H1 (cell line): ENCODE measurements at regions not wholly inside any gene's neighbourhood (a gene's known extent, or its start where the extent isn't known, plus 50 kb on each side); places are given as distances from the start of the nearest gene placed in this dataset.

ENCODE experiments used
- CTCF ChIA-PET: fragments of 300-600 bp; sonication (Branson Sonifier 250); formaldehyde crosslinking; loops from one replicate; lab custom pipeline; 2021; ENCODE audit not compliant: partially characterized antibody; lab: Charles Lee
- POLR2A ChIA-PET: fragments of 300-600 bp; sonication (Branson Sonifier 250); formaldehyde crosslinking; loops from one replicate; lab custom pipeline; 2021; ENCODE audit warnings: inconsistent platforms; ENCODE audit not compliant: partially characterized antibody; lab: Charles Lee
- DNase-seq, 2 experiments: peaks; one replicate each; pipeline versions ENCODE4 v3.0.0 to v3.0.0-alpha.2; 2010 to 2022; ENCODE audit warnings: low spot score in 2 of 2, low read depth in 1 of 2, mixed read lengths in 1 of 2
- FAIRE-seq: peaks from 2 replicates; lab custom pipeline; 2011; peaks lifted over from hg19 to GRCh38; lab: Jason Lieb, UNC
- H2AFZ ChIP-seq: 2 replicates; pipeline ENCODE4 v1.8.1; 2012; ENCODE audit warnings: low read length, inconsistent platforms
- H2AK5ac ChIP-seq: 2 replicates; pipeline ENCODE4 v1.6.1; 2013; ENCODE audit warnings: low read depth, low read length
- H2BK120ac ChIP-seq: replicated peaks from 2 replicates; pipeline ENCODE3; 2013; ENCODE audit warnings: low read depth, low read length, inconsistent platforms
- H2BK12ac ChIP-seq: 2 replicates; pipeline ENCODE4 v1.6.1; 2013; ENCODE audit warnings: low read depth, low read length
- H2BK15ac ChIP-seq: 2 replicates; pipeline ENCODE4 v1.6.1; 2013; ENCODE audit warnings: low read length
- H2BK20ac ChIP-seq: 2 replicates; pipeline ENCODE4 v1.6.1; 2013; ENCODE audit warnings: low read length
- H2BK5ac ChIP-seq: 2 replicates; pipeline ENCODE4 v1.6.1; 2013; ENCODE audit warnings: low read depth, low read length
- H3K14ac ChIP-seq: 2 replicates; pipeline ENCODE4 v1.6.1; 2013; ENCODE audit warnings: inconsistent platforms; ENCODE audit not compliant: insufficient read length
- H3K18ac ChIP-seq: 2 replicates; pipeline ENCODE4 v1.6.1; 2013; ENCODE audit warnings: low read length; ENCODE audit errors: extremely low read depth
- H3K23ac ChIP-seq: 2 replicates; pipeline ENCODE4 v1.6.1; 2013; ENCODE audit warnings: inconsistent platforms; ENCODE audit not compliant: insufficient read length
- H3K23me2 ChIP-seq: 2 replicates; pipeline ENCODE4 v1.6.1; 2013; ENCODE audit warnings: low read depth, low read length
- H3K27ac ChIP-seq: 2 replicates; pipeline ENCODE4 v1.6.1; 2011; ENCODE audit warnings: low read depth, low read length, inconsistent platforms
- H3K27me3 ChIP-seq, 4 experiments: replicated peaks in 1 of 4; 1 replicate in 1 of 4; 2 replicates in 3 of 4; pipeline versions ENCODE4 v1.6.1 to v1.8.1; 2011 to 2013; ENCODE audit warnings: low read length in 3 of 4, mild to moderate bottlenecking in 3 of 4, inconsistent platforms in 2 of 4, mixed read lengths in 2 of 4, moderate library complexity in 1 of 4; ENCODE audit not compliant: control insufficient read depth in 3 of 4, insufficient read depth in 3 of 4; ENCODE audit errors: extremely low read depth in 1 of 4
- H3K36me3 ChIP-seq, 4 experiments: 2 replicates each; pipeline versions ENCODE4 v1.6.1 to v1.8.1; 2011 to 2013; ENCODE audit warnings: mild to moderate bottlenecking in 4 of 4, low read length in 3 of 4, moderate library complexity in 2 of 4, control low read depth in 1 of 4, inconsistent platforms in 1 of 4; ENCODE audit not compliant: insufficient read depth in 4 of 4, control insufficient read depth in 2 of 4
- H3K4ac ChIP-seq: replicated peaks from 2 replicates; pipeline ENCODE3; 2013; ENCODE audit warnings: low read length, low read depth, mixed read lengths, inconsistent platforms; ENCODE audit not compliant: insufficient read length
- H3K4me1 ChIP-seq, 4 experiments: replicated peaks in 1 of 4; 1 replicate in 1 of 4; 2 replicates in 3 of 4; pipeline versions ENCODE4 v1.6.1 to v1.8.1; 2011 to 2013; ENCODE audit warnings: low read length in 3 of 4, inconsistent platforms in 2 of 4, mixed read lengths in 1 of 4; ENCODE audit not compliant: insufficient read depth in 4 of 4, control insufficient read depth in 3 of 4
- H3K4me2 ChIP-seq, 2 experiments: 2 replicates each; pipeline versions ENCODE4 v1.6.1 to v1.8.1; 2011 to 2013; ENCODE audit warnings: low read depth in 2 of 2, low read length in 2 of 2, control low read depth in 1 of 2, inconsistent platforms in 1 of 2, mild to moderate bottlenecking in 1 of 2; ENCODE audit not compliant: insufficient read depth in 1 of 2
- H3K4me3 ChIP-seq, 4 experiments: fragments of 200-600, 300-600 bp in 1 of 4; sonication (generic), shearing (Covaris generic), sonication (Bioruptor Twin) in 1 of 4; 2 replicates each; pipeline versions ENCODE4 v1.5.1 to v1.8.1; 2011 to 2016; ENCODE audit warnings: low read length in 4 of 4, low read depth in 3 of 4, control low read depth in 2 of 4, inconsistent platforms in 2 of 4, mild to moderate bottlenecking in 2 of 4, mixed read lengths in 1 of 4, moderate library complexity in 1 of 4; ENCODE audit not compliant: insufficient read depth in 2 of 4; ENCODE audit errors: extremely low read depth in 1 of 4
- H3K56ac ChIP-seq: replicated peaks from 2 replicates; pipeline ENCODE3; 2013; ENCODE audit warnings: low read depth, mild to moderate bottlenecking, mixed read lengths, low read length, inconsistent platforms; ENCODE audit not compliant: insufficient read length
- H3K79me1 ChIP-seq: 2 replicates; pipeline ENCODE4 v1.6.1; 2013; ENCODE audit warnings: low read depth, low read length, control low read depth
- H3K79me2 ChIP-seq, 2 experiments: 2 replicates each; pipeline versions ENCODE4 v1.6.1 to v1.8.1; 2012 to 2013; ENCODE audit warnings: low read length in 2 of 2, mild to moderate bottlenecking in 2 of 2, inconsistent platforms in 1 of 2; ENCODE audit not compliant: insufficient read depth in 2 of 2, control insufficient read depth in 1 of 2
- H3K9ac ChIP-seq, 4 experiments: replicated peaks in 1 of 4; 1 replicate in 1 of 4; 2 replicates in 3 of 4; pipeline versions ENCODE4 v1.6.1 to v1.8.1; 2011 to 2013; ENCODE audit warnings: low read depth in 3 of 4, low read length in 3 of 4, control low read depth in 2 of 4, mild to moderate bottlenecking in 2 of 4, moderate library complexity in 2 of 4, inconsistent platforms in 1 of 4; ENCODE audit errors: extremely low read depth in 1 of 4
- H3K9me3 ChIP-seq, 2 experiments: 2 replicates each; pipeline versions ENCODE4 v1.6.1 to v1.8.1; 2012 to 2013; ENCODE audit warnings: mild to moderate bottlenecking in 2 of 2, moderate library complexity in 2 of 2, control low read depth in 1 of 2, inconsistent platforms in 1 of 2, low read depth in 1 of 2, low read length in 1 of 2, mixed read lengths in 1 of 2; ENCODE audit not compliant: insufficient read depth in 2 of 2
- H4K20me1 ChIP-seq, 2 experiments: replicated peaks in 1 of 2; 2 replicates each; pipeline versions ENCODE3 to v1.8.1; 2011 to 2013; ENCODE audit warnings: inconsistent platforms in 2 of 2, low read length in 2 of 2, mild to moderate bottlenecking in 1 of 2; ENCODE audit not compliant: insufficient read depth in 2 of 2, control insufficient read depth in 1 of 2
- H4K5ac ChIP-seq: 2 replicates; pipeline ENCODE4 v1.6.1; 2013; ENCODE audit warnings: low read length, low read depth, mixed read lengths, inconsistent platforms; ENCODE audit not compliant: insufficient read length
- H4K8ac ChIP-seq: 2 replicates; pipeline ENCODE4 v1.8.0; 2013; ENCODE audit warnings: mild to moderate bottlenecking, moderate library complexity, low read length, inconsistent platforms; ENCODE audit not compliant: insufficient read depth; ENCODE audit errors: extremely low read depth
- H4K91ac ChIP-seq: replicated peaks from 2 replicates; pipeline ENCODE3; 2013; ENCODE audit warnings: low read length, mixed read lengths, inconsistent platforms; ENCODE audit not compliant: insufficient read length
- ASH2L ChIP-seq: fragments of 200-600, 300-600 bp; sonication (generic); IDR thresholded peaks from one replicate; pipeline ENCODE4 v1.7.1; 2017; ENCODE audit warnings: low read length
- ATF3 ChIP-seq: IDR thresholded peaks from 2 replicates; pipeline ENCODE4 v1.6.1; 2011; ENCODE audit warnings: low read depth, mild to moderate bottlenecking, low read length; ENCODE audit not compliant: insufficient read depth
- CBX5 ChIP-seq: fragments of 300-800, 300-1000 bp; sonication (generic); IDR thresholded peaks from 2 replicates; pipeline ENCODE4 v1.7.1; 2016; ENCODE audit warnings: antibody characterized with exemption, low read length, low read depth
- CTCF ChIP-seq, 3 experiments: IDR thresholded peaks; 1 replicate in 2 of 3; 2 replicates in 1 of 3; pipeline versions ENCODE4 v1.5.1 to v1.6.1; 2011; ENCODE audit warnings: low read length in 3 of 3, mild to moderate bottlenecking in 3 of 3, inconsistent platforms in 2 of 3, low read depth in 1 of 3, moderate library complexity in 1 of 3; ENCODE audit not compliant: insufficient read depth in 1 of 3; ENCODE audit errors: control extremely low read depth in 1 of 3
- GTF2F1 ChIP-seq: IDR thresholded peaks from 2 replicates; pipeline ENCODE4 v1.6.1; 2012; ENCODE audit warnings: low read depth, low read length, improper control_type of control experiment, borderline replicate concordance
- JUN ChIP-seq: IDR thresholded peaks from 2 replicates; pipeline ENCODE4 v1.6.1; 2011; ENCODE audit warnings: low read depth, mild to moderate bottlenecking, improper control_type of control experiment, low read length
- POLR2AphosphoS5 ChIP-seq: IDR thresholded peaks from 2 replicates; pipeline ENCODE4 v1.6.1; 2011; ENCODE audit warnings: low read depth, low read length
- RNF2 ChIP-seq: fragments of 200-900, 300-1000 bp; sonication (generic); IDR thresholded peaks from 2 replicates; pipeline ENCODE4 v1.7.1; 2016; ENCODE audit warnings: borderline replicate concordance, low read depth, mild to moderate bottlenecking, antibody characterized with exemption, low read length; ENCODE audit not compliant: poor library complexity, severe bottlenecking; ENCODE audit errors: missing control alignments
- RXRA ChIP-seq: IDR thresholded peaks from 2 replicates; pipeline ENCODE4 v1.6.1; 2011; ENCODE audit warnings: low read depth, mild to moderate bottlenecking, low read length, moderate library complexity; ENCODE audit not compliant: insufficient read depth
- SP1 ChIP-seq: IDR thresholded peaks from 2 replicates; pipeline ENCODE4 v1.6.1; 2011; ENCODE audit warnings: low read depth, low read length
- TCF12 ChIP-seq: IDR thresholded peaks from 2 replicates; pipeline ENCODE4 v1.6.1; 2011; ENCODE audit warnings: low read depth, mild to moderate bottlenecking, low read length
- ZNF274 ChIP-seq: IDR thresholded peaks from 2 replicates; pipeline ENCODE4 v1.7.0; 2012; ENCODE audit warnings: low read length, borderline replicate concordance; ENCODE audit errors: extremely low read depth
- WGBS, 2 experiments: shearing (Covaris generic) in 1 of 2; methylation state at CpG; one replicate each; pipeline versions ENCODE4 v1.1.6 to v1.1.7; 2013 to 2015; ENCODE audit warnings: low lambda C conversion rate in 2 of 2, mixed read lengths in 2 of 2, inconsistent platforms in 1 of 2, low coverage in 1 of 2, missing lambda C conversion rate in 1 of 2; ENCODE audit not compliant: insufficient replicate concordance in 2 of 2, insufficient coverage in 1 of 2, insufficient read length in 1 of 2; ENCODE audit errors: extremely low coverage in 1 of 2, missing lambda C conversion rate in 1 of 2; 5-methylcytosine and 5-hydroxymethylcytosine counted together

- H3K79me1 ChIP-seq = no peaks in the 10 kb centered on the region
- H2BK120ac ChIP-seq = no peak overlapping the region
- H3K23me2 ChIP-seq = no peaks in the 10 kb centered on the region
- H3K9ac ChIP-seq = no peak overlapping the region
- ChIA-PET CTCF (no interaction called here), POLR2A (no interaction called here)
- no peak overlapping the region for H3K4ac ChIP-seq
- no peaks in the 10 kb centered on the region for H3K27me3 ChIP-seq
- DNase-seq (no peak), FAIRE-seq (no peak)
- H3K23ac ChIP-seq = no peak overlapping the region
- no peaks in the 10 kb centered on the region for H3K36me3 ChIP-seq
- no peaks in the 10 kb centered on the region for H3K9me3 ChIP-seq
- H3K79me2 ChIP-seq = no peaks in the 10 kb centered on the region
- no peaks in the 10 kb centered on the region for H4K20me1 ChIP-seq
- no peak overlapping the region for H2BK15ac ChIP-seq
- H4K91ac ChIP-seq = no peak overlapping the region
- no peak overlapping the region for H2BK20ac ChIP-seq
- H3K56ac ChIP-seq = no peak overlapping the region
- no peak overlapping the region for H4K5ac ChIP-seq
- H3K14ac ChIP-seq = no peak overlapping the region
- 93% methylated on average over 1 of the region's 1 CpG; no CpG with 5 or more reads in 1 of the 2 experiments for WGBS, 2 experiments
- no peak overlapping the region for H2AK5ac ChIP-seq
- no peak overlapping the region for H3K18ac ChIP-seq
- no peak overlapping the region for H3K27ac ChIP-seq
- H3K4me2 ChIP-seq = no peak overlapping the region
- H2BK12ac ChIP-seq = no peak overlapping the region
- no peaks in the 10 kb centered on the region for H3K4me1 ChIP-seq
- H2BK5ac ChIP-seq = no peak overlapping the region
- H3K4me3 ChIP-seq = no peak overlapping the region
- H4K8ac ChIP-seq = no peak overlapping the region
- no peak overlapping the region for H2AFZ ChIP-seq
- TF ChIP-seq SP1 (no peak), ZNF274 (no peak), CTCF (IDR thresholded peaks at IDR 0.05; ENCODE audit: control extremely low read depth in 1 of 3, insufficient read depth in 1 of 3, low read depth in 1 of 3, low read length in 3 of 3) (no peak), RXRA (no peak), JUN (no peak), ASH2L (no peak), ATF3 (no peak), RNF2 (no peak), CBX5 (no peak), GTF2F1 (no peak), POLR2AphosphoS5 (no peak), TCF12 (no peak)
Observed at GRCh38 chr18:27395752-27396151, 210.6 kb upstream of the CHST9 start.
